Upper lobe of left lung (tissue), 6 donors: ENCODE measurements at regions not wholly inside any gene's neighbourhood (a gene's known extent, or its start where the extent isn't known, plus 50 kb on each side); places are given as distances from the start of the nearest gene placed in this dataset.

Source experiments
- ATAC-seq, 2 donors: fragments of 200-7000 bp; cut with Tn5 transposase; one replicate each; pipeline ENCODE4 v1.9.1; 2022; ENCODE audit warnings: mild to moderate bottlenecking in 2 of 2, moderate library complexity in 2 of 2; ENCODE audit not compliant: low FRiP score in 2 of 2
- DNase-seq, 2 donors: peaks; one replicate each; pipeline ENCODE4 v3.0.0-alpha.2; 2019 to 2020
- H3K27ac ChIP-seq, 4 donors: fragments of 200-600 bp; sonication (generic); one replicate each; pipeline ENCODE4 v1.5.1; 2016 to 2019
- H3K27me3 ChIP-seq, 4 donors: fragments of 200-600 bp; sonication (generic); one replicate each; pipeline ENCODE4 v1.5.1; 2017 to 2019
- H3K36me3 ChIP-seq, 4 donors: fragments of 200-600 bp; sonication (generic); one replicate each; pipeline ENCODE4 v1.5.1; 2016 to 2019
- H3K4me1 ChIP-seq, 4 donors: fragments of 200-600 bp; sonication (generic); one replicate each; pipeline ENCODE4 v1.5.1; 2018 to 2019
- H3K4me3 ChIP-seq, 4 donors: fragments of 200-600 bp; sonication (generic); one replicate each; pipeline ENCODE4 v1.5.1; 2017 to 2019; ENCODE audit warnings: mild to moderate bottlenecking in 2 of 4, moderate library complexity in 1 of 4
- H3K9me3 ChIP-seq, 4 donors: fragments of 200-600 bp; sonication (generic); one replicate each; pipeline ENCODE4 v1.5.1; 2018 to 2019
- CTCF ChIP-seq, 6 experiments: fragments of 450-650 bp in 4 of 6; fragments of 200-600 bp in 2 of 6; sonication (generic) in 2 of 6; IDR thresholded peaks; one replicate each; pipeline ENCODE4 v1.5.1; 2016 to 2019; ENCODE audit warnings: antibody characterized with exemption in 6 of 6
- EP300 ChIP-seq, 4 donors: sonication (generic); formaldehyde crosslinking; IDR thresholded peaks; one replicate each; pipeline ENCODE4 v1.5.1; 2017; ENCODE audit warnings: antibody characterized with exemption in 4 of 4, control low read depth in 2 of 4
- POLR2A ChIP-seq, 4 donors: fragments of 450-650 bp; IDR thresholded peaks; one replicate each; pipeline ENCODE4 v1.5.1; 2016 to 2017; ENCODE audit warnings: antibody characterized with exemption in 4 of 4, mild to moderate bottlenecking in 2 of 4
- POLR2AphosphoS5 ChIP-seq, 2 donors: sonication (generic); formaldehyde crosslinking; IDR thresholded peaks; one replicate each; pipeline ENCODE4 v1.5.1; 2017; ENCODE audit warnings: antibody characterized with exemption in 2 of 2
- WGBS, 2 donors: methylation state at CpG; one replicate each; pipeline ENCODE4 v1.1.5; 2017 to 2018; 5-methylcytosine and 5-hydroxymethylcytosine counted together
- donor health status: DM: no; HTN: no; CAD: no; lungs with moderate emphysema.
- donor health status: DM: no; HTN: yes; CAD: no; lungs with severe emphysema.

- TF ChIP-seq CTCF (IDR thresholded peaks at IDR 0.05) (no peak), POLR2A (IDR thresholded peaks at IDR 0.05) (no peak)
- Histone ChIP-seq H3K9me3 (no peaks in the 10 kb centered on the region), H3K27ac (no peak overlapping the region), H3K27me3 (no peaks in the 10 kb centered on the region), H3K4me1 (no peaks in the 10 kb centered on the region), H3K36me3 (no peaks in the 10 kb centered on the region), H3K4me3 (no peak overlapping the region)
- ATAC-seq (no peak), DNase-seq (no peak)
- WGBS, 2 donors = 90 to 93% methylated on average over 8 of the region's 8 CpGs
Measured at GRCh38 chr13:92966341-92966740, 260.3 kb upstream of the GPC6 start.

GRCh38 chr13:92966900-92967299 is 259.7 kb upstream of the GPC6 start:
- Histone ChIP-seq H3K9me3 (no peaks in the 10 kb centered on the region), H3K27ac (no peak overlapping the region), H3K4me1 (no peaks in the 10 kb centered on the region), H3K36me3 (no peaks in the 10 kb centered on the region), H3K27me3 (no peaks in the 10 kb centered on the region), H3K4me3 (no peak overlapping the region)
- TF ChIP-seq POLR2AphosphoS5 (IDR thresholded peaks at IDR 0.05) (no peak), CTCF (IDR thresholded peaks at IDR 0.05) (no peak), POLR2A (IDR thresholded peaks at IDR 0.05) (no peak), EP300 (IDR thresholded peaks at IDR 0.05) (no peak)
- ATAC-seq (no peak), DNase-seq (no peak)
- WGBS, 2 donors = 80% methylated on average over 6 of the region's 6 CpGs

GRCh38 chr13:92967923-92968322 is 258.7 kb upstream of the GPC6 start:
- ATAC-seq (no peak), DNase-seq (no peak)
- Histone ChIP-seq H3K4me3 (no peak overlapping the region), H3K27ac (no peak overlapping the region), H3K36me3 (no peaks in the 10 kb centered on the region), H3K4me1 (no peaks in the 10 kb centered on the region), H3K27me3 (no peaks in the 10 kb centered on the region), H3K9me3 (no peaks in the 10 kb centered on the region)
- 70 to 81% methylated on average over 3 of the region's 3 CpGs for WGBS, 2 donors
- TF ChIP-seq POLR2AphosphoS5 (IDR thresholded peaks at IDR 0.05) (no peak), POLR2A (IDR thresholded peaks at IDR 0.05) (no peak), CTCF (IDR thresholded peaks at IDR 0.05) (no peak)

GRCh38 chr13:92972751-92973150 is 253.9 kb upstream of the GPC6 start:
- Histone ChIP-seq H3K36me3 (no peaks in the 10 kb centered on the region), H3K9me3 (no peaks in the 10 kb centered on the region), H3K4me3 (no peak overlapping the region), H3K27me3 (no peaks in the 10 kb centered on the region), H3K4me1 (no peaks in the 10 kb centered on the region), H3K27ac (no peak overlapping the region)
- ATAC-seq = no peak
- no peak for TF ChIP-seq POLR2A (IDR thresholded peaks at IDR 0.05)
- TF ChIP-seq POLR2AphosphoS5 (IDR thresholded peaks at IDR 0.05) = no peak
- TF ChIP-seq CTCF (IDR thresholded peaks at IDR 0.05) = no peak
- TF ChIP-seq EP300 (IDR thresholded peaks at IDR 0.05) = no peak
- WGBS, 2 donors = 65 to 67% methylated on average over 3 of the region's 3 CpGs
- no peak for DNase-seq

- peak in 1 of 2 donors; percentile 30 for ATAC-seq
- Histone ChIP-seq H3K27me3 (no peaks in the 10 kb centered on the region), H3K4me3 (no peak overlapping the region), H3K27ac (no peak overlapping the region), H3K36me3 (no peaks in the 10 kb centered on the region), H3K4me1 (no peaks in the 10 kb centered on the region), H3K9me3 (no peaks in the 10 kb centered on the region)
- WGBS, 2 donors = 70 to 100% methylated on average over 3 of the region's 8 CpGs
- TF ChIP-seq POLR2AphosphoS5 (IDR thresholded peaks at IDR 0.05) = no peak
- TF ChIP-seq EP300 (IDR thresholded peaks at IDR 0.05) = no peak
- no peak for TF ChIP-seq POLR2A (IDR thresholded peaks at IDR 0.05)
- no peak for TF ChIP-seq CTCF (IDR thresholded peaks at IDR 0.05)
- DNase-seq = peak in 1 of 2 donors; percentile 47
Measured at GRCh38 chr13:92974905-92975429, 251.6 kb upstream of the GPC6 start.
